ENCODE measurements at regions not wholly inside any gene's neighbourhood (a gene's known extent, or its start where the extent isn't known, plus 50 kb on each side); places are given as distances from the start of the nearest gene placed in this dataset.

DNA sequence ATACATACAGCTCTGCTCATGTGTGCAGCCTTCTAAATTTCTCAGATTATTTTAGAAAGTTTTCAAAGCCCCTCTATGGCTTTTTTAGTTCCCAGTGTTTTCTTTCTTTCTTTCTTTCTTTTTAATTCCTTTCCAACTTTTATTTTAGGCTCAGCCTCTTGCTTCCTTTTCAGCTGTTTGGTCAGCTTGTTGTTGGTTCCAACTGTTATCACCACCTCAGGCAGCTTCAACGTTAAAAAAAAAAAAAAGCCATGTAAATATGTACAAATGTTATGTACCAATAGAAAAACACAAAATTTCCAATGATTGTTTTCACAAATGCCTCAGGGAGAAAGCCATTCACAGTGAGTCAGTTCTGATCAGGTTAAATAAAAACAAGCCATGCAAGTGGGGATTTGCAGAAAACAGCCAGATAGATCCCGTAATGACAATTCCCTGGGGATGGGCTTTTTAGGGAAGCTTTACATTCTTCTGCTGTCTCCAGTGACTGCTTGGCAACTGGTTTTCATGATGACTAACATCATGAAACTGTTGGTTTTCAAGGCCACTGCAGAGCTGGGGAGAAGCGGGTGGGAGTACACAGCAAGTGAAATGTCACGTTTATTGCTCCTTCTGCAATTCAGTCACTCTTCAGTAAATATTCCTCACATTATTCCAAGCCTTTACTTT lies 908.4 kb downstream of the EPHA3 start:
- TF ChIP-seq ZNF274 (IDR thresholded peaks at IDR 0.05; ENCODE audit: low read depth, low read length) (no peak), YY1 (IDR thresholded peaks at IDR 0.05; ENCODE audit: insufficient read depth, insufficient read length) (no peak), SUZ12 (IDR thresholded peaks at IDR 0.05; ENCODE audit: extremely low read depth, insufficient read depth, insufficient read length) (no peak)
